Naive thymus-derived CD8-positive, alpha-beta T cell (primary cell): ENCODE measurements at regions not wholly inside any gene's neighbourhood (a gene's known extent, or its start where the extent isn't known, plus 50 kb on each side); places are given as distances from the start of the nearest gene placed in this dataset.
"Not testable (repeated sequence)": the region's sequence is repeated elsewhere in the genome, so short reads cannot be mapped to it uniquely, and the experiment has no call there.

Experiments
- ATAC-seq, 2 donors: fragments of 150-1000 bp; cut with Tn5 transposase in 1 of 2; sonication (Bioruptor Pico), chemical (Tn5 transposase) in 1 of 2; 1 replicate in 1 of 2; 2 replicates in 1 of 2; pipeline ENCODE4 v1.10.0; 2021; ENCODE audit warnings: mild to moderate bottlenecking in 2 of 2, moderate library complexity in 2 of 2
- POLR2A ChIA-PET: fragments of 350-600 bp; sonication (Branson Sonifier 250); formaldehyde crosslinking; loops from one replicate; lab custom pipeline; 2021; ENCODE audit warnings: antibody characterized with exemption; lab: Charles Lee
- DNase-seq, 10 donors: peaks; one replicate each; pipeline versions ENCODE4 v3.0.0 to v3.0.0-alpha.2; 2020 to 2022
- H3K27ac Mint-ChIP-seq, 10 donors: one replicate each; pipeline ENCODE4 v1.8.0; 2020 to 2022; ENCODE audit warnings: mild to moderate bottlenecking in 10 of 10, mixed read lengths in 10 of 10, moderate library complexity in 4 of 10, inconsistent platforms in 1 of 10
- H3K27me3 Mint-ChIP-seq, 5 donors: one replicate each; pipeline ENCODE4 v1.8.0; 2021 to 2022; ENCODE audit warnings: mixed read lengths in 5 of 5
- H3K36me3 Mint-ChIP-seq, 3 donors: one replicate each; pipeline ENCODE4 v1.8.0; 2020 to 2022; ENCODE audit warnings: mixed read lengths in 3 of 3, mild to moderate bottlenecking in 2 of 3, inconsistent platforms in 1 of 3
- H3K4me1 Mint-ChIP-seq, 4 donors: one replicate each; pipeline ENCODE4 v1.8.0; 2021 to 2022; ENCODE audit warnings: mixed read lengths in 4 of 4
- H3K4me3 Mint-ChIP-seq, 10 donors: one replicate each; pipeline ENCODE4 v1.8.0; 2020 to 2022; ENCODE audit warnings: mild to moderate bottlenecking in 10 of 10, mixed read lengths in 10 of 10, moderate library complexity in 6 of 10, inconsistent platforms in 1 of 10
- H3K9me3 Mint-ChIP-seq, 9 donors: one replicate each; pipeline ENCODE4 v1.8.0; 2020 to 2022; ENCODE audit warnings: mixed read lengths in 9 of 9, mild to moderate bottlenecking in 3 of 9, inconsistent platforms in 1 of 9, moderate library complexity in 1 of 9

DNA sequence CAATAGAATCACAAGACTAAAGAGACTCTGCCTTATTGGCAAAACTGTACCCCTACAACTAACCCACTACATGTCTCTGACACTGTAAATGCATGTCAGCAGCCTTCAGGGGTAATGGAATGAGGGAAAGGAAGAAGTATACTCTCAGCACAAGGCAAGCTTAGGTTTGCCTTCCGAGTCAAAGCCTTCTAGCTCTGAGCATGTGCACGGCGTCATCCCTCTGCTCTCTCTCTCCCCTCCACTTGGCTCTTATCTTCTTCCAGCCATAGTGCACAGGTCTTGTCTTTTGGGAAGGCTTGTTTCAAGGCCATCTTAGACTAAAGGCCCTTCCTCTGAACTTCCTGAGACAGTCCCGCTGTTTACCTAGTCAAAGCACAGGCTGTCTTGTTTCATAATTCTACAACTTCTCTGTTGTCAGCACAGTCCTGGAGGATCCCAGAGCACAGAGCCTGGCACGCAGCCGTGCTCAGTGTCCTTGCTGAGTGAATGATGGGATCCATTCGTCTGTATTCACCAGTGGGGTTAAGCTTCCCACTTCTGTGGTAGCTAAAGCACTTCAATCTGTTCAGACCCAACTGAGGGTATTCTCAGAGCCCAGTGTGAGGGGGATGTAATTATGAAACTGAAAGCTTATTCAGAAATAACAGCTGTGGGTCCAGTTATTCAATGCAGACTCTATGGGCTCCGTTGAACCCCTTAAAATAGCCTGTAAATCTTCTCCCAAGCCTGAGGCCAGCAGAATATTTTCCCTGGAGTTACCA lies 166.5 kb upstream of the PLD5 start:
- DNase-seq (no peak), ATAC-seq (no peak)
- POLR2A ChIA-PET: no interaction called here
- Mint-ChIP-seq H3K4me3 (no peak overlapping the region), H3K36me3 (no peaks in the 10 kb centered on the region), H3K9me3 (peaks cover 0 to 6% (median 1%) of the 10 kb centered on the region in 9 donors), H3K27me3 (peaks cover 0 to 7% (median 3%) of the 10 kb centered on the region in 5 donors), H3K27ac (no peak overlapping the region), H3K4me1 (peaks cover 0 to 2% (median 0%) of the 10 kb centered on the region in 4 donors)

DNA sequence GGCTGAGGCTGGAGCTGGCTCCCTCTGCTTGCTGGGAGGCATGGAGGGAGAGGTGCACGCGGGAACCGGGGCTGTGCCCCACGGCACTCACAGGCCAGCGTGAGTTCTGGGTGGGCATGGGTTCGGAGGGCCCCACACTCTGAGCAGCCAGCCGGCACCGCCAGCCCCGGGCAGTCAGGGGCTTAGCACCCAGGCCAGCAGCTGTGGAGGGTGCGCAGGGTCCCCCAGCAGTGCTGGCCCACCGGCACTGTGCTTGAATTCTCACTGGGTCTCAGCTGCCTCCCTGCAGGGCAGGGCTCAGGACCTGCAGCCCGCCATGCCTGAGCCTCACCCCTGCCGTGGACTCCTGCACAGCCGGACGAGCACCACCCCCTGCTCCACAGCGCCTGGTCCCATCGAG lies 164.9 kb upstream of the PLD5 start:
- ATAC-seq: no peak
- Mint-ChIP-seq H3K27me3 (peaks cover 0 to 7% (median 3%) of the 10 kb centered on the region in 5 donors), H3K36me3 (no peaks in the 10 kb centered on the region), H3K4me3 (no peak overlapping the region), H3K4me1 (peaks cover 0 to 2% (median 0%) of the 10 kb centered on the region in 4 donors), H3K9me3 (peaks cover 0 to 6% (median 2%) of the 10 kb centered on the region in 9 donors), H3K27ac (no peak overlapping the region)
- no peak for DNase-seq
- POLR2A ChIA-PET: no interaction called here

GRCh38 chr1:242674951-242675645 lies 150.6 kb upstream of the PLD5 start:
- H3K9me3 Mint-ChIP-seq: peaks cover 0 to 8% (median 0%) of the 10 kb centered on the region in 9 donors
- peaks cover 0 to 5% (median 0%) of the 10 kb centered on the region in 3 donors for H3K36me3 Mint-ChIP-seq

DNA sequence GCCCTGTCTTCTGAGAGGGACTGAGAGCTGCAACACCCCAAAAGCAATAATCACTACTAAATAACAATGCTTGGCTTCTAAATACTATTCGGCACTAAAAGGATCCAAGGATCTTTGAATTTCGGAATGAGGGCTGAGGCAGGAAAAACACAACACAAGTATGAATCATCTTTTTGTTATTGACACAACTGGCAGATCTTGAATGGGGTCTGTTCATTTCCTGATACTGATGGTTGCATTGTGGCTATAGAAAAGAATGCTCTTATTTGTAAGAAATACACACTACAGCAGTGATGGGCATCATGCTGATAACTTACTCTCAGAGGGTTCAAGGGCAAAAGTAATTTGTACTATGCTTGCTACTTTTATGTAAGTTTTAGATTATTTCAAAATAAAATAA lies 149.2 kb upstream of the PLD5 start:
- ATAC-seq (no peak), DNase-seq (no peak)
- H3K4me1 Mint-ChIP-seq: no peaks in the 10 kb centered on the region
- POLR2A ChIA-PET: no interaction called here
- peaks cover 0 to 5% (median 0%) of the 10 kb centered on the region in 3 donors for H3K36me3 Mint-ChIP-seq
- H3K9me3 Mint-ChIP-seq: peaks cover 0 to 10% (median 0%) of the 10 kb centered on the region in 9 donors
- peaks cover 0 to 10% (median 2%) of the 10 kb centered on the region in 5 donors for H3K27me3 Mint-ChIP-seq
- H3K27ac Mint-ChIP-seq: no peak overlapping the region
- H3K4me3 Mint-ChIP-seq: no peak overlapping the region

More at GRCh38 chr1:242674951-242675645, 150.6 kb upstream of the PLD5 start:
- ATAC-seq: no peak
- H3K4me1 Mint-ChIP-seq: no peaks in the 10 kb centered on the region
- peaks cover 0 to 10% (median 5%) of the 10 kb centered on the region in 5 donors for H3K27me3 Mint-ChIP-seq
- no peak overlapping the region for H3K27ac Mint-ChIP-seq
- POLR2A ChIA-PET: no interaction called here
- DNase-seq: no peak
- H3K4me3 Mint-ChIP-seq: no peak overlapping the region

DNA sequence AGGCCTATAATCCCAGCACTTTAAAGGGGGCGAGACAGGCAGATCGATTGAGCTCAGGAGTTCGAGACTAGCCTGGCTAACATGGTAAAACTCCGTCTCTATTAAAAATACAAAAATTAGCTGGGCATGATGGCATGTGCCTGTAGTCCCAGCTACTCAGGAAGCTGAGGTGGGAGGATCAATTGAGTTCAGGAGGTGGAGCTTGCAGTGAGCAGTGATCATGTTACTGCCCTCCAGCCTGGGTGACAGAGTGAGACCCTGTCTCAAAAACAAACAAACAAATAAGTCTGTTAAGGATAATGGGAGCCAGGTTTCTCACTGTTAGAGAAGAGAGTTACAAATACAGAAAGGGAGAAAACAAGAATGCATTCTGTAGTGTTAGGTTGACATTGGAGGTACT lies 148.7 kb upstream of the PLD5 start:
- ATAC-seq, H3K4me1 Mint-ChIP-seq, DNase-seq, POLR2A ChIA-PET, H3K36me3 Mint-ChIP-seq, H3K4me3 Mint-ChIP-seq, H3K27me3 Mint-ChIP-seq, H3K27ac Mint-ChIP-seq: not testable (repeated sequence)
- H3K9me3 Mint-ChIP-seq: peaks cover 0 to 11% (median 0%) of the 10 kb centered on the region in 9 donors

DNA sequence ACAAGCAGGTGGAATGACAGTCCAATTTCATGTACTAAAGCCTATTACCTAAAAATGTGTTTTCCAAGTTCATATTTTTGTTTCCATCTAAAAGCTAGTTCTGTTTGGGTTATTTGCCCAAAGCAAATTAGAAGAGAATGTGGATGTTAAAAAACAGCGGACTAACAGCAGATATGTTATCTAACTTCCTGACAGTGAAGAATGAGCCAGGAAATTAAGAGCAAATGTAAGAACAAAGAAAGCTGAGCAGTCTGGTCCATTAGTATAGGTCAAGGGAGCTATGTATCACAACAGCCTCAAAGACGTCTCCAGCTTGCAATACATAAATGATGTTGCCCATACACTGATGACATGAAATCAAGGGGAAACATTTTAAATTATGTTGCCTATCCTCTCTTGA lies 145.5 kb upstream of the PLD5 start:
- no peak overlapping the region for H3K4me3 Mint-ChIP-seq
- ATAC-seq: no peak
- peaks cover 0 to 5% (median 0%) of the 10 kb centered on the region in 3 donors for H3K36me3 Mint-ChIP-seq
- POLR2A ChIA-PET: no interaction called here
- no peaks in the 10 kb centered on the region for H3K4me1 Mint-ChIP-seq
- no peak for DNase-seq
- H3K27me3 Mint-ChIP-seq: peaks cover 0 to 10% (median 2%) of the 10 kb centered on the region in 5 donors
- peaks cover 0 to 8% (median 0%) of the 10 kb centered on the region in 9 donors for H3K9me3 Mint-ChIP-seq
- H3K27ac Mint-ChIP-seq: no peak overlapping the region

GRCh38 chr1:242662886-242663285 lies 138.4 kb upstream of the PLD5 start:
- peaks cover under 1 to 11% (median 4%) of the 10 kb centered on the region in 5 donors for H3K27me3 Mint-ChIP-seq
- no peak overlapping the region for H3K4me3 Mint-ChIP-seq
- peaks cover 0 to 2% (median 0%) of the 10 kb centered on the region in 9 donors for H3K9me3 Mint-ChIP-seq
- H3K4me1 Mint-ChIP-seq: no peaks in the 10 kb centered on the region
- no peaks in the 10 kb centered on the region for H3K36me3 Mint-ChIP-seq
- no peak for DNase-seq
- no peak overlapping the region for H3K27ac Mint-ChIP-seq
- no peak for ATAC-seq
- POLR2A ChIA-PET: no interaction called here

- H3K4me3 Mint-ChIP-seq, POLR2A ChIA-PET, DNase-seq, H3K27ac Mint-ChIP-seq, H3K4me1 Mint-ChIP-seq, ATAC-seq, H3K36me3 Mint-ChIP-seq: not testable (repeated sequence)
- peaks cover 0 to 19% (median 5%) of the 10 kb centered on the region in 9 donors for H3K9me3 Mint-ChIP-seq
- H3K27me3 Mint-ChIP-seq: peaks cover 0 to 17% (median 5%) of the 10 kb centered on the region in 5 donors
Measured at GRCh38 chr1:242653772-242654171, 129.3 kb upstream of the PLD5 start.

DNA sequence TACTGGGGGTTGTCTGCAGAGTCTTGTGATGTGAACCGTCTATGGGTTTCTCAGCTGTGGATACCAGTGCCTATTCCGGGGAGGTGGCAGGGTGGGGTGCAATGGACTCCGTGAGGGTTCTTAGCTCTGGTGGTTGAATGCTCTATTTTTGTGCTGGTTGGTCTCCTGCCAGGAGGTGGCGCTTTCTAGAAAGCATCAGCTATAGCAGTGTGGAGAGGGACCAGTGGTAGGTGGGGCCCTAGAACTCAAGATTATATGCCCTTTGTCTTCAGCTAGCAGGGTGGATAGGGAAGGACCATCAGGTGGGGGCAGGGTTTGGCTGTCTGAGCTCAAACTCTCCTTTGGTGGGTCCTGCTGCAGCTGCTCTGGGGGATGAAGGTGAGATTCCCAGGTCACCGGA lies 127.3 kb upstream of the PLD5 start:
- peaks cover 0 to 20% (median 2%) of the 10 kb centered on the region in 5 donors for H3K27me3 Mint-ChIP-seq
- peaks cover 0 to 5% (median 0%) of the 10 kb centered on the region in 3 donors for H3K36me3 Mint-ChIP-seq
- peaks cover 0 to 19% (median 9%) of the 10 kb centered on the region in 9 donors for H3K9me3 Mint-ChIP-seq
- no peak overlapping the region for H3K27ac Mint-ChIP-seq
- POLR2A ChIA-PET: no interaction called here
- DNase-seq (no peak), ATAC-seq (no peak)
- no peaks in the 10 kb centered on the region for H3K4me1 Mint-ChIP-seq
- H3K4me3 Mint-ChIP-seq: no peak overlapping the region

DNA sequence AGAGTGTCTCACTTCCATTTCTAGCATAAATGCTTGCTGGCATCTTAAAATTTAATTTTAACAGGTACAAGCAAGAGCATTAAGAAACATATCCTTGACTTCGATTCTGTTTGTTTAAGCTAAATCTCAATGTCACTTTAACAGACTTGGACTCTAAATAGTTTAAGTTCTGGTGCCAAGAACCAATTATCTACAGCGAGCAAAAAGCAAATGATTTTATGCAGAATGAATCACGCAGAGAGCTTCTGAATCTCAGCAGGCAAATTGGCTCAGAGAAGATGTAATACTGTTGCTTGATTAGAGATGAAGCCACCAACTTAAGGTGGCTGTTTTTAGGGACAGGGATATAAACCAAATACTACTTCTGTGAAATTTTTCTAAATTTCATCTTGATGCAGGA lies 117.0 kb upstream of the PLD5 start:
- no peak overlapping the region for H3K27ac Mint-ChIP-seq
- no peaks in the 10 kb centered on the region for H3K36me3 Mint-ChIP-seq
- H3K9me3 Mint-ChIP-seq: peaks cover 0 to 3% (median 0%) of the 10 kb centered on the region in 9 donors
- H3K4me1 Mint-ChIP-seq: no peaks in the 10 kb centered on the region
- POLR2A ChIA-PET: no interaction called here
- ATAC-seq (no peak), DNase-seq (no peak)
- peaks cover 0 to 3% (median 0%) of the 10 kb centered on the region in 5 donors for H3K27me3 Mint-ChIP-seq
- no peak overlapping the region for H3K4me3 Mint-ChIP-seq

- Mint-ChIP-seq H3K4me1 (no peaks in the 10 kb centered on the region), H3K9me3 (peaks cover 0 to 9% (median 0%) of the 10 kb centered on the region in 9 donors), H3K36me3 (no peaks in the 10 kb centered on the region), H3K27me3 (peaks cover 0 to 3% (median 0%) of the 10 kb centered on the region in 5 donors), H3K27ac (no peak overlapping the region), H3K4me3 (no peak overlapping the region)
- POLR2A ChIA-PET: no interaction called here
- DNase-seq (no peak), ATAC-seq (no peak)
Measured at GRCh38 chr1:242639104-242639503, 114.6 kb upstream of the PLD5 start.

DNA sequence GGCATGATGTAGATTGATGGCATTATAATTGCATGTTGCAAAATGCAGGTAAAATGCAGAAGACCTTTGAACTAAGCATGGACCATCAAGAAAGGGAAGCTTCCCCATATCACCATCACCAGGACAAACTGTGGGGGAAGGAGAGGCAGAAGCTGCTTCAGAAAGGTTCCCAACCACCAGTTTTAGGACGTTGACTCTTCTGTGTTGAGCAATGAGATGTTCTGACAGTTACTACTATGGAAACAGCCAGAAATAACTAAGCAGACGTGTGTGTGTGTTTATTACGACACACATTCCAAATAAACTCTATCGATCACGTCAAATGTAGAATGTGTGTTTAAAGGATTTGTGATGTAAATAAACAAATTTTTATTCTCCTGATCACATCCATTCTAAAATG lies 110.2 kb upstream of the PLD5 start:
- DNase-seq (no peak), ATAC-seq (no peak)
- POLR2A ChIA-PET: no interaction called here
- H3K27me3 Mint-ChIP-seq: peaks cover 0 to 11% (median 2%) of the 10 kb centered on the region in 5 donors
- no peak overlapping the region for H3K27ac Mint-ChIP-seq
- H3K4me1 Mint-ChIP-seq: no peaks in the 10 kb centered on the region
- H3K9me3 Mint-ChIP-seq: peaks cover 0 to 12% (median 0%) of the 10 kb centered on the region in 9 donors
- no peak overlapping the region for H3K4me3 Mint-ChIP-seq
- no peaks in the 10 kb centered on the region for H3K36me3 Mint-ChIP-seq

- H3K9me3 Mint-ChIP-seq: peaks cover 0 to 14% (median 0%) of the 10 kb centered on the region in 9 donors
- peaks cover 0 to 12% (median 2%) of the 10 kb centered on the region in 5 donors for H3K27me3 Mint-ChIP-seq
- no peak overlapping the region for H3K4me3 Mint-ChIP-seq
- ATAC-seq (no peak), DNase-seq (no peak)
- H3K4me1 Mint-ChIP-seq: no peaks in the 10 kb centered on the region
- no peaks in the 10 kb centered on the region for H3K36me3 Mint-ChIP-seq
- POLR2A ChIA-PET: no interaction called here
- no peak overlapping the region for H3K27ac Mint-ChIP-seq
Measured at GRCh38 chr1:242629396-242629795, 104.9 kb upstream of the PLD5 start.
